Cerebellar cortex (tissue), 1 donor: ENCODE measurements at regions not wholly inside any gene's neighbourhood (a gene's known extent, or its start where the extent isn't known, plus 50 kb on each side); places are given as distances from the start of the nearest gene placed in this dataset.

ENCODE experiments used
- DNase-seq: peaks from one replicate; pipeline ENCODE4 v3.0.0-alpha.2; 2015; ENCODE audit warnings: low spot score

DNA sequence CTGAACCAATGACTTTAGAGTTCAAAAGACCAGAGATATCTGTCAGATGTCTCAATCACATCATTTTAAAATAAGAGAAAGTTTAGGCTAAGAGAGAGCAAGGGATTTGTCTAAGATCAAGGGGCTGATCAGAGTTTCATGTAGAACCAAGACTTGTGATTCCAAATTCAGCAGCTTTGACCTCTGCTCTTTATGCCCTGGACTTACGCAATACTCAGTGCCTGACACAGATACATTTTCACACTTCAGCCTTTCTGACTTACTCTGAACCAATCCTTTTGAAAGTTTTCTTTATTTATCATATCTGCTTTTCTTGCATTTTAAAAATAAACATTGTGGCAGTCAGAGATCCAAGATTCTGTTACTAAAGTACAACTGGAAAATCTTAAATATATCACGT, 428.0 kb downstream of the PLPP3 start:
- no peak for DNase-seq

DNA sequence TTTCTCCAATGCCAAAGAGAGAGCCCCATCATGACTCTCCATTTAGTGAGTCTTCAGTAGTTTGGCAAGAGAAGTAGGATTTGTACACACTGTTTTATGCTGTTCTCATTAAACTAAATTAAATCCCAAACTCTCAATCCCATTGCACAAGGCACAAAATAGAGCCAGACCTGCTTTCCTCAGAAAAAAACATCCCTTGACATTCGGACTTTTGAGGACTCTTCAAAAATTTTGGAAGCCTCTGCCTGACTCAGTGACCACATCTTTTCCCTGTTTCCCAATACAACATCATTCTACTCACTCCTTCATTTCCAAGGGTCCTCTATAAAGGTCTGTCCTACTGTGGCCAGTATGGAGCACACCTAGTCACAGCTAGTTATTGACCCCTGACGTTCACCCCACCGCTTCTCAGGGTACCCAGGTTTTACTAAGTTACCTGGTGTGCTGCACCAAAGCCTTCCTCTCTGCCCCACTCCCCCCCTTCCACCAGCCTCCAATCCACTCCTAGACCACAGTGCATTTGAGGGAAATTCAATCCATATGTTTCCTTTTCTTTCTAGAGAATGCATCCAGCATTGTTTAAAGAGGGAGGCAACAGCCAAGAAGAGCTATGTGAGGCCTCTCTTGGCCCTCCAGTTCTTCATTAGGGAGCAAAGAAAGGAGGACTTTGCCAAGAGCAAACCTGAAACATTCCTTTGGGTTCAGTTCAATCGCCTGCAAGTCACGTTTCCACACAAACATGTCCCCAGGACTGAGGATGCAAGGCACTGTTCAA, 428.7 kb downstream of the PLPP3 start:
- DNase-seq, result no peak

DNA sequence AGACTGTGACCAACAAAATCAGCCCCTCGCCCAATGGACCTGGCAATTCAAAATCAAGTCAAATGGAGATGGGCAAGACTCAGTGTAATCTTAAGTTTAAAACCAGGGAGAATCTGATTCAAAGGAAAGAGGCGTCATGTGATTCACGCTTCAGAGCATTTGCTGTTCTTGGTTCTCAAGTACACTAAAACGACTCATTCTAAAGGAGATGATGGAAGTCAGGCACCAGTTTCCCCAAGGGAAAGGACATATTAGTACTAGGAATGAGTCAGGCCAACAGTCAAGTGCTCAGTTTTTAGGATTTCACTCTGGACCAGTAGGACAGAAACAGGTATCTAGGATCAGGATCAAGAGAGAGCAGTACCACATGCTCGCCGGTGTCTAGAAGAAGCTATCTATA, 429.6 kb downstream of the PLPP3 start:
- DNase-seq, result no peak

DNA sequence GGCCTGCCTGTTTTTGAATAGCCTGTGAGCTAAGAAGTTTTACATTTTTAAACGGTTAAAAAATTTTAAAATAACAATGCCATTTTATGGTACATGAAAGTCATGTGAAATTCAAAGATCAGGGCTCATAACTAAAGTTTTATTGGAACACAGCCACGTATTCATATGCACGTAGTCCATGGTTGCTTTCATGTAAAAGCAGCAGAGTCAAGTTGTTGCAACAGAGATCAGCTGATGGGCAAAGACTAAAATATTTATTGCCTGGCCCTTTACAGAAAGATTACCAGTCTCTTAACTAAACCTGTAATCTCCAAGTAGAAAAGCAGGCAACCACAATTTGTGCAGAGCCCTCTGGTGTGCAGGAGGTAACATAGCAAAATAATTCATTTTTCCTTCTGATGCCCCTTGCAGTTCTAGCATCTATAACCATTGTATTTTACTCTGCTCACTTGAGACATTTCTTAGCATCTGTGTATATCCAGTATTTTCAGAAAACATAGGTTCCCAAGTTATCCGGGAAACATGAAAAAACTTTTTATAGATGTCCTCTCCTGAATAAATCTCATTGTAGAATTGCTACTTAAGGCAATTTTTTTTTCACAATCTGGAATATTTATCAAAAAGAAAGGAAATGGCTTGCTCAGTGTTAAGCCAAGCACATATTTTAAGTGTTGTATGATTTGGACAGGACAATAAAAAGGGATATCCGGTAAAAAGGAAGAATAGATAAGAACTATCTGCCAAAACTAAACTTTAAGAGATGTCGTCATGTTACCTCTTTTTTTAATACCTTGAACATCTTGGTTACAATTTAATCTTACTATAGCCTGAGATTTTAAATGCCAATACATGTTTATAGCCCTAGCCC, 430.8 kb downstream of the PLPP3 start:
- no peak for DNase-seq

DNA sequence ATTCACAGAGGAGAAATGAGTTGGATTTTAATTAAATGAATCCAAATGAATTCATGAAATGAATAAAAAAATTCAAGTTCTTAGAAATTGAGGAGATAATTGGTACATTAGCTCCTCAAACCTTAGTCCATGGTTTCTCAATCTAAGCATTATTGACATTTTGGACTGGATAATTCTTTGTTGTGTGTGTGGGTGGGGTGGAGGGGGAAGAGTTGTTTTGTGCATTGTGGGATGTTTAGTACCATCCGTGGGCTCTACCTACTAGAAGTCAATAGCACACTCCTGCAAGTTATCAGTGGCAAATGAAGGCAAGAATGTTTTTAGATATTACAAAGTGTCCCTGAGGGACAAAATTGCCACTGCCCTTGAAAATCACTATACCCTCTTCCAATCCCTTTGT, 431.9 kb downstream of the PLPP3 start:
- no peak for DNase-seq

DNA sequence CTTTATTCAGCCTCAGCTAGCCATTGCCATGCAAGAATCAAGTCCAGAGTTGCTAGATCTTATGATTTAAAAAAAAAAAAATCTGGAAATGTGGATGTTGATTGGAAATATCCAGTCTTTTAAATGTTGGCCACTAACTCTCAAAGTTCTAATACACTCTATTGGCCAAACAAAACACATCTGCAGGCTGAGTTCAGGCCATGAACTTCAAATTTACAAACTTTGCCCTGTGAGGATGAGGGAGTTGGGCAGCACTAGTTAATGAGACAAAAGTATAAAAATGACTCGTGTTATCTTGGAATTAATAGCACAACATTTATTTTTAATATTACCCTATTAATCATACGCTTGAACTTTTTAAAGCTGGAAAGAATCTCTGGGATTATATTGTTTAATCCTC, 432.3 kb downstream of the PLPP3 start:
- DNase-seq, result no peak

DNA sequence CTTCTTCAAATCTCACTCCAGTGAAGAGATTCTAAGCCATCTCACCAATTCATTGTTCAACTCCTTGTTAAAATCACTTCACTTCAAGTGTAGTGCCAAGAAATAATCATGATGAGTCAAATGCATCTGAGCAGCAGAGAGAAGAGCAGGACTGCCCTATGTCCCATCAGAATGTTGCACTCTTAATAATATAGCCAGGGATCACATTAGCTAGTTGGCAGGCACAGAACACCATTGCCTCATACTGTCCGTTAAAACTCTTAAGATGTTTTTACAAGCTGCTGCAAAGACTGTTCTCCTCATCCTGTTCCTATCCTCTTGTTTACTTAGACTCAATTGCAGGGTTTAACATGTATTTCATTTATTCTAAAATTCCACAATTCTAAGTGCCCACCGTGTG, 432.9 kb downstream of the PLPP3 start:
- no peak for DNase-seq

DNA sequence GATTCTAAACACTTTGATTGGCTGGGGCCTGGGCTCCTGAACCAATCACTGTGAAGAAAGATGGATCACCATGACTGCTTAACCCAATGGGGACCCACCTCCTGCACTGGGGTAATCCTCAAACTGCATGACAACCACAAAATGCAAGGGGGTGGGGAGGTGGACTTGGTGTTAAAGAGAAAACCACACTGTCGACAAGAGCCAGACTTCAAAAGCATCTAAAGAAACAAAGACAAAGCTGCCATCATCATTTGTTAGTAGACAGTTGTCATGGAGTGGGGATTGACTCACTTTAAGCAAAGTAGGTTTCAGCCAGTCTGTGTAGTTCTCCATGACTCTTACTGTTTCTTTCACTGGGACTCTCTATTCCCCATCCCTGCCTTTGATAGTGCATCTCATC, 433.8 kb downstream of the PLPP3 start:
- DNase-seq, result no peak

DNA sequence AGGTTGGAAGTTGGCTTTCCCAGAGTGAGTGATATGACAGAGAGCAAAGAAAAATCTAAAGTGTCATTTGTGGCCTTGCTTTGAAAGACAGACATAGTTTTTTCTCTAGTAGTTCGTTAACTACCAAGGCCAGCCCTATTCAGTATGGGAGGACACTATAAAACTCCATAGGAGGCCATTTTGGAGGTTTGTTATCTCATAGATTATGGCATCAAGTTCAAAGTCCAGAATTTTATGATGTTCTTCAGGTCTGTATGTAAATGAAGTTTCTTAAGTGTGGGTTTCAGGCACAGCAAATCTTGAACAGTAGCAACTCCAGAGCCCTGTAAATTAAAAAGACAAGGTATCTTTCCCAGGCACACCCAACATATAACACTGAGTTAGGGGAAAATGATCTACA, 437.1 kb downstream of the PLPP3 start:
- no peak for DNase-seq

DNA sequence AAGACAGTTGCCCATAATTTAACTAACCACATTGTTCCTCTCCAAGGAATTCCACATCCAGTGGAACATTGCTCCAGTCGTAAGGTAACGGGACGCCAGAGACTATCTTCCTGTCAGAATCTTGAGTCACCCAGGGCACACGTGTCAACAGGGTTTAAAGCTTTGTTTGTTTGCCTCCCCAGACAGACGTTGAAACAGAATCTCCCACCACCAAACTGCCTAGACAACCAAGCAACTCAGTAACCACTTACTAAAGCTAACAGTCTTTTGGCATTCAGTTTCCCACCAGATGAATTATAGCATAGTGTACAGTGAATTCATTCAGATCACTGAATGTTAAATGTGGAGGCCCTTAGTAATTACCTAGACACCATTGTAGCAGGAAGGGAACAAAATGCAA, 439.5 kb downstream of the PLPP3 start:
- no peak for DNase-seq

DNA sequence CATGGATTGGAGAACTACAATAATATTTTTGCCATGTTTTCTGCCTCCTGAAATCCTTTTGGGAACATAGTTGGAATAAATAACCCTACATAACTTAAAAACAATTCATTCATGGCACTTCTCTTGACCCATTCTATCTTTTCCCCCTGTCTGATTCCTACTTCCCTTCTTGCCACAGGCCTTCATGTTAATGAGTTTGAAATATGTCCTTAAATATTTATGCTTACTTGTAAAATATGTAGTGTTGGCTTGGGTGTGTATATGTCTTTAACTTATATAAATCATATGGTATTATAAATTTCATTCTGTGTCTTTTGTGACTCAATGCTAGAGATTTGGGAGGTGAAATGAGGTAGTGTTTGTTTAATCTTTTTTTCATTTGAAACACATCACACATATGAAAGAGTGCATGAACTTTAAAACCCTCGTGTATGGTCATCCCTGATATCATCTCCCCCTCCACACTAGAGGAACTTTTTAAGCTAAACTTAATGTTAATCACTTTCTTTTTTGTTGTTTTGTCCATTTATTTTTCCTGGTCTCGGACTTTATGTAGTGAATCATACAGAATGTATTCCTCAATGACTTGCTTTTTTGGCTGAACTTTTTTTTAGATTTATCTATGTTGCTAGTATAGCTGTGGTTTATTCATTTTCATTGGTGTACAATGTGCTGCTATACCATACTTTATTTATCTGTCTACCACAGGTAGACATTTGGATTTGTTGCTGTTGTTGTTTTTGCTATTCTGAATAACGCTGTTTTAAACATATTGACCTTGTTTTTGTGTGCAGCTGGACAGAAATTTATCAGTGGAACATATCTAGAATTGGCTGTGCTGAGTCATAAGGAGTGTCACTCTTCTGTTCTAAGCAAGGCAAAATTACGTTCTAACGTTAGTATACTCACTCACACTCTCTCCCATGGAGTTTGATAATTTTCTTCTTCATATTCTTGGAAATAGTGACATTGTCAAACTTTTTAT, 441.6 kb downstream of the PLPP3 start:
- no peak for DNase-seq

DNA sequence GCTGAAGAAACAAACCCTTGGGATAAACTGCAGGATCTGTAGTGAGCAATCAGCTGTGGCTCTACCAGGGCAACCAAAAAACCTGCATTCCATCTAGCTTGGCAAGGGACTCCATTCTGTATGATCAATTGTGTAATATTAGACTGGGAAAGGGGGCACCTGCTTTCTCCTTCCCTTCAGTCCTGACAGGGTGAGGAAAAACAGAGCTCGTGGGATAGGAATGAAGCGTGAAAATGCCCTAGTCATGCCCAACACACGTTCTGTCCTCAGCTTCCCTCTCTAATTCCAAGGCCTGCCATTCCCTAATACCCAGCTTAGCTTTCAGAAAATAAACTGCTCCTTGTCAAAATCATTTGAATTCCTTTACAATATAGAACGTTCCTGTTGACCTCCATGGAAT, 442.3 kb downstream of the PLPP3 start:
- no peak for DNase-seq

DNA sequence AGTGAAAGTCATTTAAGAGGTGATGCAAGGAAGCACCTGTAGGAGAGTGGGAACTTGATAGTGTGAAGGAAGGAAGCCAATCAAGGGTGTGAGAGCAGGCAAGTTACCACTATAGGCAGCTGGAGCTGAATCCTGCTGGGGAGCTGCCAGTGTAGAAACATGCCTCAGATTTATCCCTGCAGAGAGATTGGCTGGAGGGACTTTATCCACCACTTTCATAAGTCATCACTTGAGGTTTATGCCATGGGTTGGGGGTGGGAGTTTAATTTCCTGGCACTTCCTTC, 443.6 kb downstream of the PLPP3 start:
- no peak for DNase-seq

DNA sequence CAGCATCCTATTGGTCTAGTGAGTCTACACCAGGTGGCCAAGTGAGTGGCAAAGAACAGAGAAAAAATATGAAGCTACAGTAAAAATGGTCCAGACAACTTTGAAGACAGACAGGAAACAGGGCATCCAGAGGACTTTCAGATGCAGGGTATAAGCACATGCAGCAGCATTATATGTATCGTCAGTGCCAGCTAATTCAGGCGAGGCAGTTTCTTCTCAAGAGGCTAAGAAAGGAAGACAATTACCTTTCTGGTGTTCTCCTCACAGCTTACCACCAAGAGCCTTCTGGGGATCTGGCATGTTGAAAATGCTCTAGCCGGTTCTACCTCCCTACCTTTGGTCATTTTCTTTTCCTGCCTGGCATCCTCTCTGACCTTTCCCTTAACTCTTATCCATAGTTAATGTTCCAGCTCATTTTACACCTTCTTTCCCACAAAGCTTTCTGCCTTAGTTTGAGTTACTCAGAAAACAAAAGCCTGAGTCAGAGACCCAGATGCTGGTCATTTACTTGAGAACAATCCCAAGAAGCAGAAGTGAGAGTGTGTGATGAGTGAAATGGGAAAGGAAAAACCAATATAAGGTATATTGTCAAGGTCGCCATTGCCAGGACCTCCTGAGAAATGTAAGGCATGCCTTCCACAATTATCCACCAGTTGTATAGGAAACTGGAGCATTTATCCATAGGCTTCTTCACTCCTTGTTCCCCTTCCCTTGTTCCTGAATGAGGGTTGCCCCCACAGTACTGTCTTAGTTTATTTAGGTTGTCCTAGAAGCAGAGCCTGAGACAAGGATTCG, 444.1 kb downstream of the PLPP3 start:
- DNase-seq, result no peak

DNA sequence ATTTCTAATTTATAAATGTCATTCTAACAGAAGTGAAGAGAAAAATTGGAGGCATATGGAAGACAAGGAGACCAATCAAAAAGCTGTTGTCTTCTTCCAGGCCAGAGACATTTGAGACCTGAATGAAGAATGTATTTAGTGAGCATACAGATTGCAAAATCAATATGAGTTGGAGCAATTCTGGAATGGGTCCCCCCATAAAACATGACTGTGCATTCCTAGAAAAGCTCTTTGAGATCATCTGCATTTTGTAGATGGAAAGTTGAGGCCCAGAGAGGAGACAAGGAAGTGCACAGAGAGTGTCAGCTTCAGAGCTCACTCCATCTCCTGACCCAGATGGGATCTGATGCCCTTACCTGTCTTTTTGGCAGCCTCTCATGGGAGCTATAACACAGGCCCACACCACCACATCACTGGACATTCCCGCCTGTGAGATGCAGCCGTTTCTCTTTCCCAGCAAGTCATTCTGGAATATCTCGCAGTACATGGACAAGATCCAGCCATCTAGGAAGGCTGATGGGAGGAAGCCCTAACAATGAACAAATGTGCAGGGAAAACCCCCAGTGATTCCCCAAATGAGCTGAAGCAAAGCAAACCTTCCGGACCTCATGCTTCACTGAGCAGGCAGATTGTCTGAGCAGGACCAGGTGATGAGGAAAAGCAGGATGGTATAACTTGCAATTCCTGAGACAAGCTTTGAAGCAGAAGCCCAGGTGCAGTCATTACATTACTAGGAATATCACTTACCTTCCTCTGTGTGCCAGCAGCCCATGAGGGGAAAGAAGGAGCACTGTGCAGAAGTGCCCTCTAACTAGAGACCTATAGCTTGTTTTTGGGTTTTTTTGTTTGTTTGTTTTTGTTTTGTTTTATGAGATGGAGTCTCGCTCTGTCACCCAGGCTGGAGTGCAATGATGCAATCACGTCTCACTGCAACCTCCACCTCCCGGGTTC, 445.6 kb downstream of the PLPP3 start:
- no peak for DNase-seq

DNA sequence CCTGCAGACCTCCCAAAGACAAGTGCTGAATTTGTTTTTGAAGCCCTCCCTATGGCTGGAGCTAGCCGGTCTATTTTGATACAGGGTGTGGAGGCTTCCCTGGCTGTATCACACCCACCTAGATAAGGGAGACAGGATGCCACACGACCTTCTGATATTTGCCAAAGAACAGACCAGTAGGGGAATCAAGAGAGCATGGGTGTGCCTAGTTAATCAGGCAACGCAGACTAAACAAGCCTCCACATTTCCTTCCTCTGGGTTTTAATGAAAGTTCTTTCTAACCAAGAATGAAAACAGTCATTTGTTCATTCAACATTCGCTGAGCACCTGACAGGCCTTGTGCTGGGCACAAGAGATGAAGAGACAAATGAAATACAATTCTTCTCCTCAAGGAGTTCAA, 446.8 kb downstream of the PLPP3 start:
- DNase-seq, result no peak

DNA sequence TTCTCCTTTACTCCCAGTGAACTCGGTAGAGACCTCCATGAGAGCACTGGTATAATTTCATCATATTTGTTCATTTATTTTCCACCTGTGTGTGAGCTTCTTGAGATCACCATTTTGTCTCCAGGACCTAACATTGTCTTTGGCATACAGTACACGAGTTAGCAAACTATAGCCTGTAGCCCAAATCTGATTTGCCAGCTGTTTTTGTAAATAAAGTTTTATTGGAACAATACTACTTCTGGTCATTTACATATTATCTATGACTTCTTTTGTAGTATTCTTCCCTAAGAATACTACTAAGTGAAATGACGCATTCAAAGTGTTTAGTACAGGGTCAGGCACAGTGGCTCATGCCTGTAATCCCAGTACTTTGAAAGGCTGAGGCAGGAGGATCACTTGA, 449.5 kb downstream of the PLPP3 start:
- no peak for DNase-seq

DNA sequence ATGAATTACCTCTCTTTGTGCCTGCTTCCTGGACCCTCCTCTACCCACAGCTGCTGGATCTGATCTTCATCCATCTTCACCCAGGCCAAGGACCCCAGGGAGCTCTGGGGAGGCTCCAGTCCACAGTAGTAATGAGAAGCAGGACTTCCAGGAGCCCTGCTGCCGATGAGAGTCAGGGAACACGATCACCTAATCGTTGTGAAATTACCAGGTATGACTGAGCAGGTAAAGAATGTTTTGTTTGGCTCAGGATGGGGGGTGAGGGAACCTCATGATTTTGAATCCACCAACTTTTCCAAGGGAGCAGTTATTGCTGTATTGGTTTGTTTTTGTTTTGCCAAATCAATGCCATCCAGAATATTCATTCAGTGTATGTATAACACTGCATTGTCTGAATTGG, 454.0 kb downstream of the PLPP3 start:
- no peak for DNase-seq

DNA sequence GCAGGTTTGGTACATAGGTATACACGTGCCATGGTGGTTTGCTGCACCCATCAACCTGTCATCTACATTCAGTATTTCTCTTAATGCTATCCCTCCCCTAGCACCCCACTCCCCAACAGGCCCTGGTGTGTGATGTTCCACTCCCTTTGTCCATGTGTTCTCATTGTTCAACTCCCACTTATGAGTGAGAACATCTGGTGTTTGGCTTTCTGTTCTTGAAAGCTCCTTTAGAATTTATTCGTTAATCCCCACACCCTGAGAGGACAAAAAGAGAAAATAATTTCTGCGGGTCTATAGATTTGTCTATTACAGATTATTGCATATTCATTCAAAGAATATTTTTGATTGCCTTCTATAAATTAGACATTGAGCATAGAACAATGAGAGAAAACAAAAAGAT, 455.5 kb downstream of the PLPP3 start:
- DNase-seq, result no peak

DNA sequence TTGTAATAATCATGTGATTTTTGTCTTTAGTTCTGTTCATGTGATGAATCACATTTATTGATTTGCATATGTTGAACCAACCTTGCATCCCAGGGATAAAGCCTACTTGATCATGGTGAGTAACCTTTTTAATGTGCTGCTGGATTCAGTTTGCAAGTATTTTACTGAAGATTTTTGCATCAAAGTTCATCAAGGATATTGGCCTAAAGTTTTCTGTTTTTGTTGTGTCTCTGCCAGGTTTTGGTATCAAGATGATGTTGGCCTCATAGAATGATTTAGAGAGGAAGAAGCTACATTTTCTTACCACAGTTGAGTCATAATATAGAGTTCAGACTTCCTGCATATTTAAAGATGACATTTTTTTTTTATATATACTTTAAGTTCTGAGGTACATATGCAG, 455.9 kb downstream of the PLPP3 start:
- no peak for DNase-seq

DNA sequence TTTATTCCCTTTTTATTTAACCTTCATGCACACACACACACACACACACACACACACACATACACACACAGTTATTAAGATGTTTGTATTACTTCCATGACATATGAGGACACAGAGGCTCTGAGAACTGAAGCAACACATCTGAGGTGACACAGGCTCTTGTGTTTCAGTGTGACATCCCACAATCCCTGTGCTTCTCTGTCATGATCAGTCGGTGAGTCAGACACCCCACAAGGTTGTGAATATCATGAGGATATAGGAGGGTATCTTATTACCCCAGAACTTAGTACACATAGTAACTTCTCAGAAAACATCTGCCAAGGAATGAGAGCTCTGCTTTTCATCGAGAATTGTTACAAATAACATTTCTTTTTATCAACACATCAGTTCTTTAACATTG, 459.3 kb downstream of the PLPP3 start:
- DNase-seq, result no peak
